ENCODE measurements at regions not wholly inside any gene's neighbourhood (a gene's known extent, or its start where the extent isn't known, plus 50 kb on each side); places are given as distances from the start of the nearest gene placed in this dataset.

- TF ChIP-seq YY1 (IDR thresholded peaks at IDR 0.05; ENCODE audit: insufficient read depth, insufficient read length) (no peak), ZNF274 (IDR thresholded peaks at IDR 0.05; ENCODE audit: low read depth, low read length) (no peak), SUZ12 (IDR thresholded peaks at IDR 0.05; ENCODE audit: extremely low read depth, insufficient read depth, insufficient read length) (no peak)
Observed at GRCh38 chr13:103547914-103548313, 481.7 kb upstream of the SLC10A2 start.
